GM21737 (cell line): ENCODE measurements at regions not wholly inside any gene's neighbourhood (a gene's known extent, or its start where the extent isn't known, plus 50 kb on each side); places are given as distances from the start of the nearest gene placed in this dataset.

Experiments used
- ATAC-seq: cut with Tn5 transposase; IDR thresholded peaks from one replicate; pipeline ENCODE4 v1.9.1; 2021; ENCODE audit warnings: mild to moderate bottlenecking, moderate library complexity; ENCODE audit not compliant: unreplicated experiment

GRCh38 chr13:43983373-43983772, 103.7 kb downstream of the LACC1 start:
- ATAC-seq = no peak

GRCh38 chr13:43984292-43984691, 104.6 kb downstream of the LACC1 start:
- no peak for ATAC-seq

- no peak for ATAC-seq
Observed at GRCh38 chr13:43985422-43986072, 105.8 kb downstream of the LACC1 start.

- ATAC-seq = no peak
Observed at GRCh38 chr13:43986421-43986981, 106.8 kb downstream of the LACC1 start.

- ATAC-seq = no peak
Observed at GRCh38 chr13:43988302-43988701, 108.6 kb downstream of the LACC1 start.

- no peak for ATAC-seq
Observed at GRCh38 chr13:43990021-43990420, 110.3 kb downstream of the LACC1 start.

GRCh38 chr13:43990829-43991228, 111.1 kb downstream of the LACC1 start:
- no peak for ATAC-seq

GRCh38 chr13:43991773-43992201, 112.1 kb downstream of the LACC1 start:
- no peak for ATAC-seq

- ATAC-seq = no peak
Observed at GRCh38 chr13:43992211-43992610, 112.5 kb downstream of the LACC1 start.

- ATAC-seq = no peak
Observed at GRCh38 chr13:43994999-43995859, 115.5 kb downstream of the LACC1 start.

GRCh38 chr13:43996221-43996620, 116.5 kb downstream of the LACC1 start:
- ATAC-seq = no peak

GRCh38 chr13:44003481-44003880, 123.8 kb downstream of the LACC1 start:
- no peak for ATAC-seq

- no peak for ATAC-seq
Observed at GRCh38 chr13:44004878-44005277, 125.2 kb downstream of the LACC1 start.

- no peak for ATAC-seq
Observed at GRCh38 chr13:44007451-44007850, 127.7 kb downstream of the LACC1 start.

GRCh38 chr13:44011036-44011435, 131.3 kb downstream of the LACC1 start:
- ATAC-seq = no peak

- no peak for ATAC-seq
Observed at GRCh38 chr13:44012910-44013757, 133.4 kb downstream of the LACC1 start.

GRCh38 chr13:44013758-44014291, 134.1 kb downstream of the LACC1 start:
- ATAC-seq = no peak

- ATAC-seq = no peak
Observed at GRCh38 chr13:44014501-44014900, 134.8 kb downstream of the LACC1 start.

- no peak for ATAC-seq
Observed at GRCh38 chr13:44015118-44015517, 135.4 kb downstream of the LACC1 start.

- ATAC-seq = no peak
Observed at GRCh38 chr13:44015811-44016210, 136.1 kb downstream of the LACC1 start.
